SK-N-SH (cell line): ENCODE measurements at regions not wholly inside any gene's neighbourhood (a gene's known extent, or its start where the extent isn't known, plus 50 kb on each side); places are given as distances from the start of the nearest gene placed in this dataset.

Experiments
- CTCF ChIA-PET: fragments of 300-600, 350-600 bp; formaldehyde crosslinking; extraction: SDS; loops from one replicate; lab custom pipeline; 2021; lab: Yijun Ruan, JAX
- POLR2A ChIA-PET: fragments of 350-600 bp; sonication (Branson Sonifier 250); formaldehyde crosslinking; extraction: SDS; loops from one replicate; lab custom pipeline; 2020; ENCODE audit warnings: antibody characterized with exemption, inconsistent platforms; lab: Yijun Ruan, JAX
- DNase-seq: peaks from one replicate; pipeline ENCODE4 v3.0.0; 2012
- H2AFZ ChIP-seq: fragments of 200-600 bp; sonication (generic); 2 replicates; pipeline ENCODE4 v1.8.1; 2016; ENCODE audit warnings: antibody characterized with exemption, mild to moderate bottlenecking, low read depth
- H3F3A ChIP-seq: fragments of 200-600 bp; sonication (generic); replicated peaks from 2 replicates; pipeline ENCODE3; 2016; ENCODE audit warnings: antibody characterized with exemption, mild to moderate bottlenecking; ENCODE audit not compliant: insufficient read depth
- H3K27ac ChIP-seq, 2 experiments: fragments of 200-500 bp in 1 of 2; fragments of 200-600 bp in 1 of 2; sonication (Bioruptor generic) in 1 of 2; sonication (generic), shearing (Covaris generic) in 1 of 2; 2 replicates each; pipeline versions ENCODE4 v1.5.1 to v1.6.1; 2014 to 2016; ENCODE audit warnings: low read depth in 2 of 2, inconsistent platforms in 1 of 2, low read length in 1 of 2, mild to moderate bottlenecking in 1 of 2, mixed read lengths in 1 of 2
- H3K27me3 ChIP-seq: fragments of 200-600 bp; sonication (generic), shearing (Covaris generic); 2 replicates; pipeline ENCODE4 v1.6.1; 2016; ENCODE audit warnings: mixed run types; ENCODE audit not compliant: insufficient read depth
- H3K36me3 ChIP-seq, 2 experiments: fragments of 200-500 bp in 1 of 2; fragments of 200-600 bp in 1 of 2; sonication (Bioruptor generic) in 1 of 2; sonication (generic) in 1 of 2; replicated peaks in 1 of 2; 2 replicates each; pipeline versions ENCODE3 to v1.5.1; 2014 to 2016; ENCODE audit warnings: low read length in 1 of 2, mild to moderate bottlenecking in 1 of 2; ENCODE audit not compliant: insufficient read depth in 2 of 2, control insufficient read depth in 1 of 2
- H3K4me1 ChIP-seq, 2 experiments: fragments of 200-500 bp in 1 of 2; fragments of 200-600 bp in 1 of 2; sonication (Bioruptor generic) in 1 of 2; sonication (generic), shearing (Covaris generic) in 1 of 2; 2 replicates each; pipeline versions ENCODE4 v1.5.1 to v1.6.1; 2014 to 2016; ENCODE audit warnings: low read depth in 1 of 2, low read length in 1 of 2, mixed run types in 1 of 2; ENCODE audit not compliant: insufficient read depth in 2 of 2, control insufficient read depth in 1 of 2
- H3K4me2 ChIP-seq: fragments of 200-600 bp; sonication (generic), shearing (Covaris generic); 2 replicates; pipeline ENCODE4 v1.6.1; 2017; ENCODE audit warnings: mixed run types
- H3K4me3 ChIP-seq, 2 experiments: fragments of 200-500 bp in 1 of 2; fragments of 200-600 bp in 1 of 2; sonication (Bioruptor generic) in 1 of 2; sonication (generic), shearing (Covaris generic) in 1 of 2; 2 replicates each; pipeline versions ENCODE4 v1.5.1 to v1.8.1; 2014 to 2016; ENCODE audit warnings: low read depth in 2 of 2, inconsistent platforms in 1 of 2, low read length in 1 of 2, mild to moderate bottlenecking in 1 of 2, mixed read lengths in 1 of 2, moderate library complexity in 1 of 2
- H3K79me2 ChIP-seq: fragments of 200-600 bp; sonication (generic); 2 replicates; pipeline ENCODE4 v1.8.1; 2017; ENCODE audit warnings: mild to moderate bottlenecking; ENCODE audit not compliant: insufficient read depth
- H3K9ac ChIP-seq: fragments of 200-600 bp; sonication (generic); 2 replicates; pipeline ENCODE4 v1.6.1; 2017; ENCODE audit warnings: mixed run types
- H3K9me2 ChIP-seq: fragments of 200-600 bp; sonication (generic); 2 replicates; pipeline ENCODE4 v1.6.1; 2017; ENCODE audit warnings: mixed run types
- H3K9me3 ChIP-seq: fragments of 200-600 bp; sonication (generic); 2 replicates; pipeline ENCODE4 v1.6.1; 2017; ENCODE audit warnings: mixed run types, mild to moderate bottlenecking, moderate library complexity
- H4K20me1 ChIP-seq: fragments of 200-600 bp; sonication (generic); 2 replicates; pipeline ENCODE4 v1.6.1; 2017; ENCODE audit warnings: mild to moderate bottlenecking, mixed run types; ENCODE audit not compliant: insufficient read depth
- CHD2 ChIP-seq: fragments of 150-350 bp; IDR thresholded peaks from 2 replicates; pipeline ENCODE4 v1.6.1; 2018; ENCODE audit warnings: low read length; ENCODE audit not compliant: partially characterized antibody
- CTCF ChIP-seq: fragments of 200-600 bp; sonication (generic); IDR thresholded peaks from 2 replicates; pipeline ENCODE4 v1.6.1; 2017; ENCODE audit warnings: antibody characterized with exemption, mild to moderate bottlenecking, moderate library complexity
- FOSL2 ChIP-seq: IDR thresholded peaks from 2 replicates; pipeline ENCODE4 v1.4.0; 2012; ENCODE audit warnings: low read depth, mild to moderate bottlenecking, moderate library complexity, borderline replicate concordance
- FOXJ3 ChIP-seq: sonication (generic); formaldehyde crosslinking; IDR thresholded peaks from 2 replicates; pipeline ENCODE4 v1.5.1; 2020; ENCODE audit warnings: mild to moderate bottlenecking, missing genetic modification reagents
- FOXM1 ChIP-seq: IDR thresholded peaks from 2 replicates; pipeline ENCODE4 v1.4.0; 2012; ENCODE audit warnings: low read depth, mild to moderate bottlenecking
- GATA2 ChIP-seq: sonication (generic); formaldehyde crosslinking; IDR thresholded peaks from 2 replicates; pipeline ENCODE4 v1.5.0; 2020; ENCODE audit warnings: mild to moderate bottlenecking, missing genetic modification reagents
- IRF3 ChIP-seq: fragments of 150-350 bp; IDR thresholded peaks from 2 replicates; pipeline ENCODE4 v1.6.1; 2016; ENCODE audit warnings: mild to moderate bottlenecking, low read depth, low read length
- MAX ChIP-seq: IDR thresholded peaks from 2 replicates; pipeline ENCODE4 v1.4.0; 2012; ENCODE audit warnings: low read depth
- MXI1 ChIP-seq: IDR thresholded peaks from 2 replicates; pipeline ENCODE4 v1.6.1; 2012; ENCODE audit warnings: mild to moderate bottlenecking, low read depth, low read length, improper control_type of control experiment
- NFIC ChIP-seq: IDR thresholded peaks from 2 replicates; pipeline ENCODE4 v1.4.0; 2012; ENCODE audit warnings: borderline replicate concordance
- NRF1 ChIP-seq: IDR thresholded peaks from 2 replicates; pipeline ENCODE4 v1.6.1; 2012; ENCODE audit warnings: low read depth, mild to moderate bottlenecking, low read length
- RCOR1 ChIP-seq: fragments of 150-350 bp; IDR thresholded peaks from 2 replicates; pipeline ENCODE4 v1.6.1; 2017; ENCODE audit warnings: antibody characterized with exemption, low read length
- RFX5 ChIP-seq: IDR thresholded peaks from 2 replicates; pipeline ENCODE4 v1.6.1; 2012; ENCODE audit warnings: mild to moderate bottlenecking, improper control_type of control experiment, low read length
- RXRA ChIP-seq: IDR thresholded peaks from 2 replicates; pipeline ENCODE4 v1.4.0; 2012; ENCODE audit warnings: low read depth, mild to moderate bottlenecking, borderline replicate concordance
- SIN3A ChIP-seq: IDR thresholded peaks from 2 replicates; pipeline ENCODE4 v1.6.1; 2012; ENCODE audit warnings: low read depth, mild to moderate bottlenecking, low read length, moderate library complexity, borderline replicate concordance
- TCF12 ChIP-seq: IDR thresholded peaks from 2 replicates; pipeline ENCODE4 v1.4.0; 2012
- TEAD4 ChIP-seq: IDR thresholded peaks from 2 replicates; pipeline ENCODE4 v1.4.0; 2012; ENCODE audit warnings: mild to moderate bottlenecking, borderline replicate concordance; ENCODE audit not compliant: insufficient read depth
- USF1 ChIP-seq: IDR thresholded peaks from 2 replicates; pipeline ENCODE4 v1.4.0; 2012; ENCODE audit warnings: low read depth, borderline replicate concordance
- YY1 ChIP-seq: IDR thresholded peaks from 2 replicates; pipeline ENCODE4 v1.4.0; 2012; ENCODE audit warnings: low read depth, mild to moderate bottlenecking
- WGBS: methylation state at CpG from one replicate; pipeline ENCODE4 v1.1.6; 2017; ENCODE audit warnings: low lambda C conversion rate; 5-methylcytosine and 5-hydroxymethylcytosine counted together

DNA sequence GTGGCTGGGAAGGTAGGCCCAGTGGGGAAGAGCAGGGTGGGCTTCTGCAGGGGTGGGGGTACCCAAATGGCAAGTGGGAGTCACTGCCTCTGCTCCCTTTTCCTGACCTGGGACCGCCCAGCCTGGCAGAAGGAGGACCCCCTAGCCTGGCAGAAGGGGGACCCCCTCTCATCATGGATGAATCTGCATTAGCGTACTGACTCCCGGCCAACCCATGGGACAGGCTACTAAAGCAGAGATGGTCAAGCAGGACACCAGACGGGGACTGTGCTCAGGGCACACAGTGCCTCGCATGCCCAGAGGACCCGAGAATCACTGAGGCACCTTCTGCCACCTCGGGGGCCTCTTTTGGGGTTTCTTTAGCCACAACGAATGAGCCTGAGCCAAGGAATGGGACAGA is 577.5 kb downstream of the GLRX3 start:
- CTCF ChIA-PET: no interaction called here
- Histone ChIP-seq H2AFZ (no peak overlapping the region), H3K36me3 (no peaks in the 10 kb centered on the region), H3K27ac (no peak overlapping the region), H3K4me1 (no peaks in the 10 kb centered on the region), H3K9me3 (no peaks in the 10 kb centered on the region), H3K9ac (no peak overlapping the region), H3K9me2 (no peaks in the 10 kb centered on the region), H3K4me2 (no peak overlapping the region), H3K79me2 (no peaks in the 10 kb centered on the region), H4K20me1 (no peaks in the 10 kb centered on the region), H3K4me3 (no peak overlapping the region), H3K27me3 (no peaks in the 10 kb centered on the region), H3F3A (no peaks in the 10 kb centered on the region)
- no peak for TF ChIP-seq MXI1
- TF ChIP-seq FOSL2: no peak
- no peak for TF ChIP-seq TCF12
- TF ChIP-seq YY1: no peak
- TF ChIP-seq CTCF: no peak
- TF ChIP-seq RFX5: no peak
- no peak for TF ChIP-seq SIN3A
- no peak for TF ChIP-seq NFIC
- TF ChIP-seq RXRA: no peak
- TF ChIP-seq RCOR1: no peak
- no peak for TF ChIP-seq FOXM1
- no peak for TF ChIP-seq FOXJ3 (CRISPR knock-in tag)
- TF ChIP-seq USF1: no peak
- no peak for TF ChIP-seq MAX
- no peak for TF ChIP-seq CHD2
- no peak for TF ChIP-seq GATA2 (CRISPR knock-in tag)
- TF ChIP-seq TEAD4: no peak
- no peak for TF ChIP-seq IRF3
- no peak for TF ChIP-seq NRF1
- 17% methylated on average over 3 of the region's 8 CpGs for WGBS
- POLR2A ChIA-PET: no interaction called here
- DNase-seq: no peak
